SK-N-SH (cell line): ENCODE measurements at regions not wholly inside any gene's neighbourhood (a gene's known extent, or its start where the extent isn't known, plus 50 kb on each side); places are given as distances from the start of the nearest gene placed in this dataset.
A peak's percentile ranks its signal among the peaks of the same experiment; 100 is the strongest.
"Not testable (repeated sequence)": the region's sequence is repeated elsewhere in the genome, so short reads cannot be mapped to it uniquely, and the experiment has no call there.

ENCODE experiments used
- CTCF ChIA-PET: fragments of 300-600, 350-600 bp; formaldehyde crosslinking; extraction: SDS; loops from one replicate; lab custom pipeline; 2021; lab: Yijun Ruan, JAX
- POLR2A ChIA-PET: fragments of 350-600 bp; sonication (Branson Sonifier 250); formaldehyde crosslinking; extraction: SDS; loops from one replicate; lab custom pipeline; 2020; ENCODE audit warnings: antibody characterized with exemption, inconsistent platforms; lab: Yijun Ruan, JAX
- DNase-seq: peaks from one replicate; pipeline ENCODE4 v3.0.0; 2012
- H2AFZ ChIP-seq: fragments of 200-600 bp; sonication (generic); 2 replicates; pipeline ENCODE4 v1.8.1; 2016; ENCODE audit warnings: antibody characterized with exemption, mild to moderate bottlenecking, low read depth
- H3F3A ChIP-seq: fragments of 200-600 bp; sonication (generic); replicated peaks from 2 replicates; pipeline ENCODE3; 2016; ENCODE audit warnings: antibody characterized with exemption, mild to moderate bottlenecking; ENCODE audit not compliant: insufficient read depth
- H3K27ac ChIP-seq, 2 experiments: fragments of 200-500 bp in 1 of 2; fragments of 200-600 bp in 1 of 2; sonication (Bioruptor generic) in 1 of 2; sonication (generic), shearing (Covaris generic) in 1 of 2; 2 replicates each; pipeline versions ENCODE4 v1.5.1 to v1.6.1; 2014 to 2016; ENCODE audit warnings: low read depth in 2 of 2, inconsistent platforms in 1 of 2, low read length in 1 of 2, mild to moderate bottlenecking in 1 of 2, mixed read lengths in 1 of 2
- H3K27me3 ChIP-seq: fragments of 200-600 bp; sonication (generic), shearing (Covaris generic); 2 replicates; pipeline ENCODE4 v1.6.1; 2016; ENCODE audit warnings: mixed run types; ENCODE audit not compliant: insufficient read depth
- H3K36me3 ChIP-seq, 2 experiments: fragments of 200-500 bp in 1 of 2; fragments of 200-600 bp in 1 of 2; sonication (Bioruptor generic) in 1 of 2; sonication (generic) in 1 of 2; replicated peaks in 1 of 2; 2 replicates each; pipeline versions ENCODE3 to v1.5.1; 2014 to 2016; ENCODE audit warnings: low read length in 1 of 2, mild to moderate bottlenecking in 1 of 2; ENCODE audit not compliant: insufficient read depth in 2 of 2, control insufficient read depth in 1 of 2
- H3K4me1 ChIP-seq, 2 experiments: fragments of 200-500 bp in 1 of 2; fragments of 200-600 bp in 1 of 2; sonication (Bioruptor generic) in 1 of 2; sonication (generic), shearing (Covaris generic) in 1 of 2; 2 replicates each; pipeline versions ENCODE4 v1.5.1 to v1.6.1; 2014 to 2016; ENCODE audit warnings: low read depth in 1 of 2, low read length in 1 of 2, mixed run types in 1 of 2; ENCODE audit not compliant: insufficient read depth in 2 of 2, control insufficient read depth in 1 of 2
- H3K4me2 ChIP-seq: fragments of 200-600 bp; sonication (generic), shearing (Covaris generic); 2 replicates; pipeline ENCODE4 v1.6.1; 2017; ENCODE audit warnings: mixed run types
- H3K4me3 ChIP-seq, 2 experiments: fragments of 200-500 bp in 1 of 2; fragments of 200-600 bp in 1 of 2; sonication (Bioruptor generic) in 1 of 2; sonication (generic), shearing (Covaris generic) in 1 of 2; 2 replicates each; pipeline versions ENCODE4 v1.5.1 to v1.8.1; 2014 to 2016; ENCODE audit warnings: low read depth in 2 of 2, inconsistent platforms in 1 of 2, low read length in 1 of 2, mild to moderate bottlenecking in 1 of 2, mixed read lengths in 1 of 2, moderate library complexity in 1 of 2
- H3K79me2 ChIP-seq: fragments of 200-600 bp; sonication (generic); 2 replicates; pipeline ENCODE4 v1.8.1; 2017; ENCODE audit warnings: mild to moderate bottlenecking; ENCODE audit not compliant: insufficient read depth
- H3K9ac ChIP-seq: fragments of 200-600 bp; sonication (generic); 2 replicates; pipeline ENCODE4 v1.6.1; 2017; ENCODE audit warnings: mixed run types
- H3K9me2 ChIP-seq: fragments of 200-600 bp; sonication (generic); 2 replicates; pipeline ENCODE4 v1.6.1; 2017; ENCODE audit warnings: mixed run types
- H3K9me3 ChIP-seq: fragments of 200-600 bp; sonication (generic); 2 replicates; pipeline ENCODE4 v1.6.1; 2017; ENCODE audit warnings: mixed run types, mild to moderate bottlenecking, moderate library complexity
- H4K20me1 ChIP-seq: fragments of 200-600 bp; sonication (generic); 2 replicates; pipeline ENCODE4 v1.6.1; 2017; ENCODE audit warnings: mild to moderate bottlenecking, mixed run types; ENCODE audit not compliant: insufficient read depth
- FOXJ3 ChIP-seq: sonication (generic); formaldehyde crosslinking; IDR thresholded peaks from 2 replicates; pipeline ENCODE4 v1.5.1; 2020; ENCODE audit warnings: mild to moderate bottlenecking, missing genetic modification reagents
- GABPA ChIP-seq: IDR thresholded peaks from 2 replicates; pipeline ENCODE4 v1.4.0; 2012; ENCODE audit warnings: low read depth, mild to moderate bottlenecking
- TCF12 ChIP-seq: IDR thresholded peaks from 2 replicates; pipeline ENCODE4 v1.4.0; 2012
- WGBS: methylation state at CpG from one replicate; pipeline ENCODE4 v1.1.6; 2017; ENCODE audit warnings: low lambda C conversion rate; 5-methylcytosine and 5-hydroxymethylcytosine counted together
- TF ChIP-seq, protein P1 (sequence below): IDR thresholded peaks from 2 replicates; pipeline ENCODE4 v1.6.1; 2012; ENCODE audit warnings: mild to moderate bottlenecking, low read depth, low read length, moderate library complexity
- TF ChIP-seq, protein P2 (sequence below): fragments of 200-600 bp; sonication (generic); IDR thresholded peaks from 2 replicates; pipeline ENCODE4 v1.6.1; 2017; ENCODE audit warnings: antibody characterized with exemption, mild to moderate bottlenecking, moderate library complexity
- TF ChIP-seq, protein P3 (sequence below): IDR thresholded peaks from 2 replicates; pipeline ENCODE4 v1.4.0; 2012; ENCODE audit warnings: low read depth, borderline replicate concordance
- TF ChIP-seq, protein P4 (sequence below): IDR thresholded peaks from 2 replicates; pipeline ENCODE4; 2012

DNA sequence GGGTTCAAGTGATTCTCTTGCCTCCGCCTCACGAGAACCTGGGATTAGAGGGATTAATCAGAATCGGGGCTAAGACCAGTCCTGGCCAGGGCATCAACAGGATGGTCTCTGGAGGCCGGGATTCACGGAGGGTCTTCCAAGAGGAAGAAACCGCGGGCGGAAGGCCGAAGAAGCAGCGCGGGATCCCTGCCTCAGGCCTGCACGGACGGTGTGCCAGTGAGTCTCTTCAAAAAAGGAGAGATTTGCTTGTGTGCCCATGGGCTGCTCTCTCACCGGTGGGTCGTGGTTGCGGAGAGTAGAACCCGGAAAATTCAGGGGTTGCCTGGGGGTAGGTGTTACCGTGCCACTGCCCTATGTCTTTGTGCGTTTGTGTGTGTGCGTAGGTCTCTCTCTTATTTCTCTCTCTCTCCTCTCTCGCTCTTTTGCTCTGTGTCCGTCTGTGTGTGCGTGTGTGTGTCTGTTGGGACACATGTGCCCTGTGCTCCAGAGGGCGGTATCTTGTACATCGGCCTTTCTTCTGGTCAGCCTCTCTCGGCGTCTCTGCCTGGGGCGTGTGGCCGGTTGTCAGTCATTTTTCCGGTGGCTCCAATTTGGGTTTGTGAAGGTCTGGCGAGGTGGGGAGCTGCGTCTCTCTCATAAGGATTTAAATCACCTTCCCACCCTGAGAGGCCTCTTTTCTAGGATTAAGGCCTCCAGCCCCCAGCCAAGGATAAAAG, 613.2 kb downstream of the KCNJ18 start:
- no peak for DNase-seq
- ChIA-PET POLR2A (no interaction called here), CTCF (no interaction called here)
- Histone ChIP-seq H3K4me3 (no peak overlapping the region), H3K79me2 (no peaks in the 10 kb centered on the region), H3K9me2 (no peaks in the 10 kb centered on the region), H3K36me3 (no peaks in the 10 kb centered on the region), H3K4me1 (no peaks in the 10 kb centered on the region), H3K27ac (no peak overlapping the region), H4K20me1 (no peaks in the 10 kb centered on the region), H3F3A (no peaks in the 10 kb centered on the region), H3K4me2 (no peak overlapping the region), H3K9ac (no peak overlapping the region), H3K9me3 (no peaks in the 10 kb centered on the region), H2AFZ (no peak overlapping the region), H3K27me3 (no peaks in the 10 kb centered on the region; the same call in none of the 2 replicates)
- 64% methylated on average over 29 of the region's 32 CpGs for WGBS
- TF ChIP-seq TCF12 (no peak), FOXJ3 (CRISPR knock-in tag) (no peak)
- TF ChIP-seq, protein P1, sequence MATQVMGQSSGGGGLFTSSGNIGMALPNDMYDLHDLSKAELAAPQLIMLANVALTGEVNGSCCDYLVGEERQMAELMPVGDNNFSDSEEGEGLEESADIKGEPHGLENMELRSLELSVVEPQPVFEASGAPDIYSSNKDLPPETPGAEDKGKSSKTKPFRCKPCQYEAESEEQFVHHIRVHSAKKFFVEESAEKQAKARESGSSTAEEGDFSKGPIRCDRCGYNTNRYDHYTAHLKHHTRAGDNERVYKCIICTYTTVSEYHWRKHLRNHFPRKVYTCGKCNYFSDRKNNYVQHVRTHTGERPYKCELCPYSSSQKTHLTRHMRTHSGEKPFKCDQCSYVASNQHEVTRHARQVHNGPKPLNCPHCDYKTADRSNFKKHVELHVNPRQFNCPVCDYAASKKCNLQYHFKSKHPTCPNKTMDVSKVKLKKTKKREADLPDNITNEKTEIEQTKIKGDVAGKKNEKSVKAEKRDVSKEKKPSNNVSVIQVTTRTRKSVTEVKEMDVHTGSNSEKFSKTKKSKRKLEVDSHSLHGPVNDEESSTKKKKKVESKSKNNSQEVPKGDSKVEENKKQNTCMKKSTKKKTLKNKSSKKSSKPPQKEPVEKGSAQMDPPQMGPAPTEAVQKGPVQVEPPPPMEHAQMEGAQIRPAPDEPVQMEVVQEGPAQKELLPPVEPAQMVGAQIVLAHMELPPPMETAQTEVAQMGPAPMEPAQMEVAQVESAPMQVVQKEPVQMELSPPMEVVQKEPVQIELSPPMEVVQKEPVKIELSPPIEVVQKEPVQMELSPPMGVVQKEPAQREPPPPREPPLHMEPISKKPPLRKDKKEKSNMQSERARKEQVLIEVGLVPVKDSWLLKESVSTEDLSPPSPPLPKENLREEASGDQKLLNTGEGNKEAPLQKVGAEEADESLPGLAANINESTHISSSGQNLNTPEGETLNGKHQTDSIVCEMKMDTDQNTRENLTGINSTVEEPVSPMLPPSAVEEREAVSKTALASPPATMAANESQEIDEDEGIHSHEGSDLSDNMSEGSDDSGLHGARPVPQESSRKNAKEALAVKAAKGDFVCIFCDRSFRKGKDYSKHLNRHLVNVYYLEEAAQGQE: no peak

DNA sequence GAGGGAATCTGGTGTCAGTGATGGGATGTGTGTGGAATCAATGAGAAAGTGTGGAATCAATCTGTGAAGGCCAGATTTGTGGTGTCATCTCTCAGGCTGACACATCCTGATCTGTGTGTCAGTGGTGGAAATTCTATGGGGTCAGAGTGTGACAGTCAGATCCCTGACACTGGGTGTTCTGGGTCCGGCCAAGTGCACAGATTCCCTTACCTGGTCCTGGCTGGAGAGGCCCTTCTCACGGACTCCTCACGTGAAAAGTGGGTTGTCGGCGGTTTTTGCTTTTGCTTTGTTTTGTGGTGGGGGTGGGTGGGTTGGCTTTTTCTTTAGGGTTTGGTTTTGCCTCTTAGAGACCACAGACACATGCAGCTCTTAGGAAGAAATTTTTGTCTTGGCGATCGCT, 618.0 kb downstream of the KCNJ18 start:
- H3K27ac ChIP-seq, CTCF ChIA-PET, DNase-seq, H3K4me3 ChIP-seq, H3K4me2 ChIP-seq, H2AFZ ChIP-seq, H4K20me1 ChIP-seq, H3K9ac ChIP-seq, H3K9me3 ChIP-seq, H3F3A ChIP-seq, H3K9me2 ChIP-seq, H3K27me3 ChIP-seq, POLR2A ChIA-PET, H3K79me2 ChIP-seq, H3K4me1 ChIP-seq, H3K36me3 ChIP-seq: not testable (repeated sequence)
- 36% methylated on average over 6 of the region's 7 CpGs for WGBS

DNA sequence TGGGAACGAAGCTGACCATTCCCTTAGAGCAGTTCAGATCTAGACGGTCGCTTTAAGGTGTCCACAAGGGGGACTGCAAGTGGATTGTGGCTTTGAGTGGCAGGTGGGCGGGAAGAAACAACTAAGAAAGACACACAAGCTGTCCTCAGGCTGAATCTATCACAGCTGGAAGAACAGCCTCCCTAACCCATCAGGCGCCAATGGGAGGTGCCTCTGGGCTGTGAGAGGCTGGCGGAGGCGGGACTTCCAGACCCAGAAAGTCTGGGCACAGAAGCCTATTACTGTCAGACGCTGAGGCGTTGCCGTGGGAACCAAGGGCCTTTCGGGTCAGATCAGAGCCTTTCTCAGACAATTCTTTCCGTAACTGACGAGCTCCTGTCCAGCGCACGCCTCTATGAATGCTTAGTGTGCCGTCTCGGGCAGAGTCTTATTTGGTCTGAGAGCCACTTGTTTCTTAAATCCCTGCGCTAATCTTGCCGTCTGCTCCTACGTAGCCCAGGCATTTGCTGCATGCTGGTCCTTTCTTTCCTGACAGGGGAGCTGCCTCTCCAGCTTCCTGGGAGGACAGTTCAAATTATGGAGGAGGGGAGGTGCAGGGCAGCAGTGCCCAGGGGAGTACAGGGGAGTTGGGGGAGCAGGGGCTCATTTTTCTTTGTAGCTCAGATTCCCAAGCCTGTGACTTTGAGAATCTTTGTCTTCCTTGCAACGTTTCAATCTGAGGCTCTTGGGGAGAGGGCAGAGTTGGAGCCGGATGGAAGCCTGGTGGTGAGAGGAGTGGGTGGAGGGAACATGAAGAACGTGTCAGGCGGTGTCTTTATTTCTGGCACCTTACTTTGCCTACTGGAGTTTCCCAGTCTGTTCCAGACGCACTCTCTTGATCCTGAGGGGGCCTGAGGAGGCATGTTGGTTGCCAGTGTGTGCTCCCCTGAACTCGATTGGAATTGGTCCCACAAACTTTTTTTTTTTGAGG, 618.7 kb downstream of the KCNJ18 start:
- H3K36me3 ChIP-seq: no peaks in the 10 kb centered on the region
- peak overlapping the region; percentile 35 to 40; a peak in 3 of 4 replicates for H3K4me3 ChIP-seq
- no peak for DNase-seq
- POLR2A ChIA-PET: no interaction called here
- no peak overlapping the region for H3K9ac ChIP-seq
- CTCF ChIA-PET: no interaction called here
- no peak overlapping the region for H2AFZ ChIP-seq
- H3K9me2 ChIP-seq: no peaks in the 10 kb centered on the region
- TF ChIP-seq GABPA: peak; percentile 35; the same call in 1 of the 2 replicates
- TF ChIP-seq, protein P2, sequence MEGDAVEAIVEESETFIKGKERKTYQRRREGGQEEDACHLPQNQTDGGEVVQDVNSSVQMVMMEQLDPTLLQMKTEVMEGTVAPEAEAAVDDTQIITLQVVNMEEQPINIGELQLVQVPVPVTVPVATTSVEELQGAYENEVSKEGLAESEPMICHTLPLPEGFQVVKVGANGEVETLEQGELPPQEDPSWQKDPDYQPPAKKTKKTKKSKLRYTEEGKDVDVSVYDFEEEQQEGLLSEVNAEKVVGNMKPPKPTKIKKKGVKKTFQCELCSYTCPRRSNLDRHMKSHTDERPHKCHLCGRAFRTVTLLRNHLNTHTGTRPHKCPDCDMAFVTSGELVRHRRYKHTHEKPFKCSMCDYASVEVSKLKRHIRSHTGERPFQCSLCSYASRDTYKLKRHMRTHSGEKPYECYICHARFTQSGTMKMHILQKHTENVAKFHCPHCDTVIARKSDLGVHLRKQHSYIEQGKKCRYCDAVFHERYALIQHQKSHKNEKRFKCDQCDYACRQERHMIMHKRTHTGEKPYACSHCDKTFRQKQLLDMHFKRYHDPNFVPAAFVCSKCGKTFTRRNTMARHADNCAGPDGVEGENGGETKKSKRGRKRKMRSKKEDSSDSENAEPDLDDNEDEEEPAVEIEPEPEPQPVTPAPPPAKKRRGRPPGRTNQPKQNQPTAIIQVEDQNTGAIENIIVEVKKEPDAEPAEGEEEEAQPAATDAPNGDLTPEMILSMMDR: peak; percentile 30; the same call in 1 of the 2 replicates
- TF ChIP-seq, protein P3, sequence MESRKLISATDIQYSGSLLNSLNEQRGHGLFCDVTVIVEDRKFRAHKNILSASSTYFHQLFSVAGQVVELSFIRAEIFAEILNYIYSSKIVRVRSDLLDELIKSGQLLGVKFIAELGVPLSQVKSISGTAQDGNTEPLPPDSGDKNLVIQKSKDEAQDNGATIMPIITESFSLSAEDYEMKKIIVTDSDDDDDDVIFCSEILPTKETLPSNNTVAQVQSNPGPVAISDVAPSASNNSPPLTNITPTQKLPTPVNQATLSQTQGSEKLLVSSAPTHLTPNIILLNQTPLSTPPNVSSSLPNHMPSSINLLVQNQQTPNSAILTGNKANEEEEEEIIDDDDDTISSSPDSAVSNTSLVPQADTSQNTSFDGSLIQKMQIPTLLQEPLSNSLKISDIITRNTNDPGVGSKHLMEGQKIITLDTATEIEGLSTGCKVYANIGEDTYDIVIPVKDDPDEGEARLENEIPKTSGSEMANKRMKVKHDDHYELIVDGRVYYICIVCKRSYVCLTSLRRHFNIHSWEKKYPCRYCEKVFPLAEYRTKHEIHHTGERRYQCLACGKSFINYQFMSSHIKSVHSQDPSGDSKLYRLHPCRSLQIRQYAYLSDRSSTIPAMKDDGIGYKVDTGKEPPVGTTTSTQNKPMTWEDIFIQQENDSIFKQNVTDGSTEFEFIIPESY: no peak
- TF ChIP-seq, protein P4, sequence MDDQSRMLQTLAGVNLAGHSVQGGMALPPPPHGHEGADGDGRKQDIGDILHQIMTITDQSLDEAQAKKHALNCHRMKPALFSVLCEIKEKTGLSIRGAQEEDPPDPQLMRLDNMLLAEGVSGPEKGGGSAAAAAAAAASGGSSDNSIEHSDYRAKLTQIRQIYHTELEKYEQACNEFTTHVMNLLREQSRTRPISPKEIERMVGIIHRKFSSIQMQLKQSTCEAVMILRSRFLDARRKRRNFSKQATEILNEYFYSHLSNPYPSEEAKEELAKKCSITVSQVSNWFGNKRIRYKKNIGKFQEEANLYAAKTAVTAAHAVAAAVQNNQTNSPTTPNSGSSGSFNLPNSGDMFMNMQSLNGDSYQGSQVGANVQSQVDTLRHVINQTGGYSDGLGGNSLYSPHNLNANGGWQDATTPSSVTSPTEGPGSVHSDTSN: peak; percentile 97
- H3K9me3 ChIP-seq: no peaks in the 10 kb centered on the region
- H3K27ac ChIP-seq: no peak overlapping the region
- 5% methylated on average over 20 of the region's 26 CpGs for WGBS
- no peaks in the 10 kb centered on the region for H3K4me1 ChIP-seq
- no peaks in the 10 kb centered on the region for H3K79me2 ChIP-seq
- H4K20me1 ChIP-seq: no peaks in the 10 kb centered on the region
- peaks cover 10% of the 10 kb centered on the region; the same call in 1 of the 2 replicates for H3K27me3 ChIP-seq
- peak overlapping the region; percentile 65 for H3K4me2 ChIP-seq
- H3F3A ChIP-seq: no peaks in the 10 kb centered on the region
